HCT116 (cell line): ENCODE measurements at regions not wholly inside any gene's neighbourhood (a gene's known extent, or its start where the extent isn't known, plus 50 kb on each side); places are given as distances from the start of the nearest gene placed in this dataset.

Source experiments
- ATAC-seq: fragments of 200-7000 bp; cut with Tn5 transposase; 2 replicates; pipeline ENCODE4 v1.9.1; 2020; ENCODE audit warnings: mild to moderate bottlenecking, moderate library complexity
- BruUV-seq: library from RNA; stranded (reverse); fragments of 400-500 nt; replicated peaks from 2 replicates; lab custom pipeline; 2021; lab: Mats Ljungman, UMichigan
- CTCF ChIA-PET: fragments of 300-600 bp; sonication (Branson Sonifier 250); formaldehyde crosslinking; loops from one replicate; lab custom pipeline; 2021; ENCODE audit warnings: antibody characterized with exemption; lab: Charles Lee
- POLR2A ChIA-PET: fragments of 300-600, 350-600 bp; sonication (Branson Sonifier 250); formaldehyde crosslinking; loops from one replicate; lab custom pipeline; 2021; ENCODE audit warnings: antibody characterized with exemption; lab: Charles Lee
- RAD21 ChIA-PET, 2 experiments: fragments of 300-600 bp; sonication (Branson Sonifier 250); formaldehyde crosslinking; loops; one replicate each; lab custom pipeline; 2023; ENCODE audit warnings: low total read pairs in 2 of 2; ENCODE audit not compliant: uncharacterized antibody in 2 of 2, unreplicated experiment in 2 of 2, low non-redundant PET in 1 of 2; lab: Charles Lee
- DNase-seq: peaks from one replicate; pipeline ENCODE4 v3.0.0-alpha.2; 2010; ENCODE audit warnings: low read depth, low spot score
- H2AFZ ChIP-seq: fragments of 200-600 bp; shearing (Covaris generic), sonication (generic); 2 replicates; pipeline ENCODE4 v1.6.1; 2017; ENCODE audit warnings: low read depth, mixed run types, mixed read lengths, antibody characterized with exemption, low read length; ENCODE audit not compliant: poor library complexity, severe bottlenecking
- H3K27ac ChIP-seq: 2 replicates; pipeline ENCODE4 v1.5.1; 2012; ENCODE audit warnings: low read depth, low read length
- H3K27me3 ChIP-seq: fragments of 200-600 bp; sonication (generic); 2 replicates; pipeline ENCODE4 v1.6.1; 2016; ENCODE audit warnings: mixed run types, low read length, mixed read lengths; ENCODE audit not compliant: insufficient read depth
- H3K36me3 ChIP-seq, 2 experiments: fragments of 200-500 bp in 1 of 2; fragments of 200-600 bp in 1 of 2; sonication (Bioruptor generic) in 1 of 2; sonication (generic) in 1 of 2; 2 replicates each; pipeline versions ENCODE4 v1.5.1 to v1.6.1; 2014 to 2016; ENCODE audit warnings: low read length in 2 of 2, inconsistent platforms in 1 of 2, mixed read lengths in 1 of 2, mixed run types in 1 of 2; ENCODE audit not compliant: insufficient read depth in 2 of 2, control insufficient read depth in 1 of 2
- H3K4me1 ChIP-seq, 2 experiments: fragments of 200-600 bp in 1 of 2; sonication (generic) in 1 of 2; 2 replicates each; pipeline versions ENCODE4 v1.5.1 to v1.6.1; 2012 to 2017; ENCODE audit warnings: low read length in 2 of 2, inconsistent platforms in 1 of 2, mild to moderate bottlenecking in 1 of 2, mixed read lengths in 1 of 2, mixed run types in 1 of 2, moderate library complexity in 1 of 2; ENCODE audit not compliant: insufficient read depth in 2 of 2, control insufficient read depth in 1 of 2
- H3K4me2 ChIP-seq: fragments of 200-600 bp; sonication (generic); 2 replicates; pipeline ENCODE4 v1.6.1; 2017; ENCODE audit warnings: mixed run types, low read length, mixed read lengths
- H3K4me3 ChIP-seq, 2 experiments: fragments of 200-600 bp in 1 of 2; sonication (generic) in 1 of 2; replicated peaks in 1 of 2; 2 replicates each; pipeline ENCODE4 v1.5.1; 2011 to 2016; ENCODE audit warnings: low read length in 2 of 2, control low read depth in 1 of 2, low read depth in 1 of 2, mild to moderate bottlenecking in 1 of 2, mixed read lengths in 1 of 2, mixed run types in 1 of 2
- H3K79me2 ChIP-seq: fragments of 200-600 bp; sonication (generic); 2 replicates; pipeline ENCODE4 v1.6.1; 2017; ENCODE audit warnings: mild to moderate bottlenecking, mixed run types, low read length, moderate library complexity, mixed read lengths; ENCODE audit not compliant: insufficient read depth
- H3K9ac ChIP-seq: fragments of 200-600 bp; sonication (generic); 2 replicates; pipeline ENCODE4 v1.6.1; 2016; ENCODE audit warnings: low read length, mixed read lengths
- H3K9me2 ChIP-seq: fragments of 200-600 bp; sonication (generic), shearing (Covaris generic); 2 replicates; pipeline ENCODE4 v1.6.1; 2017; ENCODE audit warnings: mixed run types, mild to moderate bottlenecking, moderate library complexity; ENCODE audit not compliant: insufficient read depth
- H3K9me3 ChIP-seq, 2 experiments: fragments of 200-500 bp in 1 of 2; fragments of 200-600 bp in 1 of 2; sonication (Bioruptor generic) in 1 of 2; sonication (generic) in 1 of 2; 2 replicates each; pipeline ENCODE4 v1.6.1; 2014 to 2017; ENCODE audit warnings: low read length in 2 of 2, mixed read lengths in 2 of 2, inconsistent platforms in 1 of 2, low read depth in 1 of 2, mild to moderate bottlenecking in 1 of 2, mixed run types in 1 of 2, moderate library complexity in 1 of 2; ENCODE audit not compliant: control insufficient read depth in 1 of 2, insufficient read depth in 1 of 2
- H4K20me1 ChIP-seq: fragments of 200-600 bp; sonication (generic), shearing (Covaris generic); 2 replicates; pipeline ENCODE4 v1.6.1; 2017; ENCODE audit warnings: mixed run types, mild to moderate bottlenecking, moderate library complexity; ENCODE audit not compliant: insufficient read depth
- CBX3 ChIP-seq: IDR thresholded peaks from 2 replicates; pipeline ENCODE4 v1.6.1; 2012; ENCODE audit warnings: low read depth
- CEBPB ChIP-seq: IDR thresholded peaks from 2 replicates; pipeline ENCODE4 v1.6.1; 2012; ENCODE audit warnings: low read depth
- EZH2 ChIP-seq: fragments of 200-600 bp; sonication (generic); IDR thresholded peaks from 2 replicates; pipeline ENCODE4 v1.6.1; 2017; ENCODE audit warnings: antibody characterized with exemption, mixed run types
- FOSL1 ChIP-seq: IDR thresholded peaks from 2 replicates; pipeline ENCODE4 v1.6.1; 2012; ENCODE audit warnings: low read depth
- POLR2AphosphoS5 ChIP-seq: IDR thresholded peaks from 2 replicates; pipeline ENCODE4 v1.6.1; 2011; ENCODE audit warnings: mild to moderate bottlenecking, low read depth, low read length, moderate library complexity
- SIN3A ChIP-seq: IDR thresholded peaks from 2 replicates; pipeline ENCODE4 v1.6.1; 2012; ENCODE audit warnings: low read depth
- YY1 ChIP-seq: IDR thresholded peaks from 2 replicates; pipeline ENCODE4 v1.6.1; 2011; ENCODE audit warnings: low read length, low read depth, moderate library complexity, mild to moderate bottlenecking; ENCODE audit not compliant: insufficient replicate concordance; ENCODE audit errors: extremely low read depth
- ZFX ChIP-seq: fragments of 450-650 bp; IDR thresholded peaks from 2 replicates; pipeline ENCODE4 v1.6.1; 2017
- intact Hi-C: fragments of 100-400 bp; cut with micrococcal nuclease; formaldehyde crosslinking; loops from 2 replicates; pipeline ENCODE4 v1.10.0; 2022
- TF ChIP-seq, protein P1 (sequence below): IDR thresholded peaks from 2 replicates; pipeline ENCODE4 v1.6.1; 2011; ENCODE audit warnings: mild to moderate bottlenecking, low read length, moderate library complexity; ENCODE audit not compliant: insufficient replicate concordance; ENCODE audit errors: extremely low read depth
- TF ChIP-seq, protein P2 (sequence below): IDR thresholded peaks from 2 replicates; pipeline ENCODE4 v1.6.1; 2012
- TF ChIP-seq, protein P3 (sequence below): IDR thresholded peaks from 2 replicates; pipeline ENCODE4 v1.6.1; 2012

DNA sequence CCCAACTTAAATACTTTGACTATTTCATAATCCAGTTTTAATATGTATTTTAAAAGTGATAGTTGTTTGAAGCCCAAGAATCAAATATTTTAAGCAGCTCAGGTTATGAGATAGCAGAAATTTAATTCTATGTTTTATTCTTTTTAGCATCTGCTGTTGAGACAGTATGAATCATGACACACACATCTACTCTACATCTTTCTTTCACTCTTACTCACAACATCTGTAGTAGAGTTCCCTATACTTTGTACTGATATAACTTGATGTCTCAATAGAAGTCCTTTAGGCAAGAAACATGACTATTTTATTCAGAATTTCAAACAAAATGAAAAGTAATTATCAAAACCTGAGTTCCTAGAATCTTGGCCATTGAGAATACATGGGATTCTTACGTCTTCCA lies 187.9 kb upstream of the GNPDA2 start:
- Histone ChIP-seq H3K79me2 (no peaks in the 10 kb centered on the region), H3K9me2 (no peaks in the 10 kb centered on the region), H2AFZ (no peak overlapping the region), H3K27ac (no peak overlapping the region), H3K4me2 (no peak overlapping the region), H3K27me3 (no peaks in the 10 kb centered on the region), H3K9ac (no peak overlapping the region), H3K4me1 (no peaks in the 10 kb centered on the region), H3K36me3 (no peaks in the 10 kb centered on the region), H4K20me1 (no peaks in the 10 kb centered on the region), H3K4me3 (no peak overlapping the region), H3K9me3 (peaks cover 0 to 4% of the 10 kb centered on the region in 2 experiments; a peak in 2 of 4 replicates)
- no peak for DNase-seq
- TF ChIP-seq YY1 = no peak
- no peak for TF ChIP-seq CBX3
- TF ChIP-seq, protein P1, sequence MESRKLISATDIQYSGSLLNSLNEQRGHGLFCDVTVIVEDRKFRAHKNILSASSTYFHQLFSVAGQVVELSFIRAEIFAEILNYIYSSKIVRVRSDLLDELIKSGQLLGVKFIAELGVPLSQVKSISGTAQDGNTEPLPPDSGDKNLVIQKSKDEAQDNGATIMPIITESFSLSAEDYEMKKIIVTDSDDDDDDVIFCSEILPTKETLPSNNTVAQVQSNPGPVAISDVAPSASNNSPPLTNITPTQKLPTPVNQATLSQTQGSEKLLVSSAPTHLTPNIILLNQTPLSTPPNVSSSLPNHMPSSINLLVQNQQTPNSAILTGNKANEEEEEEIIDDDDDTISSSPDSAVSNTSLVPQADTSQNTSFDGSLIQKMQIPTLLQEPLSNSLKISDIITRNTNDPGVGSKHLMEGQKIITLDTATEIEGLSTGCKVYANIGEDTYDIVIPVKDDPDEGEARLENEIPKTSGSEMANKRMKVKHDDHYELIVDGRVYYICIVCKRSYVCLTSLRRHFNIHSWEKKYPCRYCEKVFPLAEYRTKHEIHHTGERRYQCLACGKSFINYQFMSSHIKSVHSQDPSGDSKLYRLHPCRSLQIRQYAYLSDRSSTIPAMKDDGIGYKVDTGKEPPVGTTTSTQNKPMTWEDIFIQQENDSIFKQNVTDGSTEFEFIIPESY = no peak
- TF ChIP-seq POLR2AphosphoS5 = no peak
- TF ChIP-seq ZFX = no peak
- no peak for TF ChIP-seq EZH2
- ChIA-PET RAD21 (no interaction called here), CTCF (no interaction called here), POLR2A (no interaction called here)
- intact Hi-C loops = no loop called here
- no TSS peak for BruUV-seq
- no peak for ATAC-seq

DNA sequence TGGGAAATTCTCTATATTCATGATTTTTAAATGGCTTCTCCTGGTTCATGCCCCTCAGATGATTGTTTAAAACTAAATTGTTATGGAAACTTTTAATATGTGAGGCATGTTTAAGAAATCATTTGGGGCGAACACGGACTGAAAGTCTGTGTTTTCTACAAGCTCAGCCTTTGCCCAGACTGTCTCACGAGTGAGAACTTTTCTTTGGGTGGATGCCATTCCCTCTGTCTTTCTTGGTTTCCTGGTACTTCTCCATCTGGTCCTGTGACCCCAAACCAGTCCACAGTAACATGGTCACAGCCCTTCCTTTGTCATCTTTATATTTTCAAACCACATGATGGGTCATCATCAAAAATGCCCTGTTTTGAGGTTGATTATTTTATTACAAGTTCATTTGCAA lies 186.6 kb upstream of the GNPDA2 start:
- Histone ChIP-seq H3K9me2 (no peaks in the 10 kb centered on the region), H3K4me3 (no peak overlapping the region), H3K79me2 (no peaks in the 10 kb centered on the region), H3K27ac (no peak overlapping the region), H3K9ac (no peak overlapping the region), H3K4me2 (no peak overlapping the region), H3K36me3 (no peaks in the 10 kb centered on the region), H3K9me3 (peaks cover 0 to 4% of the 10 kb centered on the region in 2 experiments; a peak in 1 of 4 replicates), H3K4me1 (no peaks in the 10 kb centered on the region)
- no peak for DNase-seq
- POLR2A ChIA-PET = no interaction called here
- RAD21 ChIA-PET = no interaction called here
- intact Hi-C loops = no loop called here
- TF ChIP-seq, protein P2, sequence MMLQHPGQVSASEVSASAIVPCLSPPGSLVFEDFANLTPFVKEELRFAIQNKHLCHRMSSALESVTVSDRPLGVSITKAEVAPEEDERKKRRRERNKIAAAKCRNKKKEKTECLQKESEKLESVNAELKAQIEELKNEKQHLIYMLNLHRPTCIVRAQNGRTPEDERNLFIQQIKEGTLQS = no peak
- no peak for TF ChIP-seq ZFX
- no peak for TF ChIP-seq FOSL1
- TF ChIP-seq POLR2AphosphoS5 = no peak
- TF ChIP-seq YY1 = no peak
- no peak for TF ChIP-seq CEBPB
- TF ChIP-seq, protein P1 = no peak
- TF ChIP-seq CBX3 = no peak
- TF ChIP-seq SIN3A = no peak
- TF ChIP-seq, protein P3, sequence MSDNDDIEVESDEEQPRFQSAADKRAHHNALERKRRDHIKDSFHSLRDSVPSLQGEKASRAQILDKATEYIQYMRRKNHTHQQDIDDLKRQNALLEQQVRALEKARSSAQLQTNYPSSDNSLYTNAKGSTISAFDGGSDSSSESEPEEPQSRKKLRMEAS = no peak
- TF ChIP-seq, all 23 proteins: peak for 0
- H4K20me1 ChIP-seq = no peaks in the 10 kb centered on the region
- CTCF ChIA-PET = no interaction called here
- no TSS peak for BruUV-seq
- no peak for ATAC-seq
- no peaks in the 10 kb centered on the region for H3K27me3 ChIP-seq
- no peak overlapping the region for H2AFZ ChIP-seq
